ENCODE measurements at regions not wholly inside any gene's neighbourhood (a gene's known extent, or its start where the extent isn't known, plus 50 kb on each side); places are given as distances from the start of the nearest gene placed in this dataset.

DNA sequence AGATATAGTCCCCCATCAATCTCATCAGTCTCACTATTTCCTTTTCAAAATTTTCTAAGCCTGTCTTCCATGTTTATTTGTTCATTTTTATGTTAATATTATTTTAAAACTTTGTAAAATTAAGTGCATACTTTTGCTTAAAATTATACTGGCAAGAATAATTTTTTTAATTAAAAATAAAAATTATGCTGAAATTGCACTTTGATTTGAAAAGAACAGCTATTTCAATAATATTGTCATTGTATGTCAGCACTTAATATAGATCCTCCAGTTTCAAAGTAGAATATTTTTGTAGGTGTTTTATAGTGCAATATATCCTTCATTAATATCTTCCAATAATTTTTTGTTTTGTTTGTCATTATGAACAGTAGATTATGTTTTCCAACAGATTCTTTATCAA, 99.0 kb upstream of the MAGI2 start:
- H3K27ac ChIP-seq = no peak overlapping the region
- TF ChIP-seq, protein P1, sequence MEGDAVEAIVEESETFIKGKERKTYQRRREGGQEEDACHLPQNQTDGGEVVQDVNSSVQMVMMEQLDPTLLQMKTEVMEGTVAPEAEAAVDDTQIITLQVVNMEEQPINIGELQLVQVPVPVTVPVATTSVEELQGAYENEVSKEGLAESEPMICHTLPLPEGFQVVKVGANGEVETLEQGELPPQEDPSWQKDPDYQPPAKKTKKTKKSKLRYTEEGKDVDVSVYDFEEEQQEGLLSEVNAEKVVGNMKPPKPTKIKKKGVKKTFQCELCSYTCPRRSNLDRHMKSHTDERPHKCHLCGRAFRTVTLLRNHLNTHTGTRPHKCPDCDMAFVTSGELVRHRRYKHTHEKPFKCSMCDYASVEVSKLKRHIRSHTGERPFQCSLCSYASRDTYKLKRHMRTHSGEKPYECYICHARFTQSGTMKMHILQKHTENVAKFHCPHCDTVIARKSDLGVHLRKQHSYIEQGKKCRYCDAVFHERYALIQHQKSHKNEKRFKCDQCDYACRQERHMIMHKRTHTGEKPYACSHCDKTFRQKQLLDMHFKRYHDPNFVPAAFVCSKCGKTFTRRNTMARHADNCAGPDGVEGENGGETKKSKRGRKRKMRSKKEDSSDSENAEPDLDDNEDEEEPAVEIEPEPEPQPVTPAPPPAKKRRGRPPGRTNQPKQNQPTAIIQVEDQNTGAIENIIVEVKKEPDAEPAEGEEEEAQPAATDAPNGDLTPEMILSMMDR (conservative IDR thresholded peaks at IDR 0.05) = no peak

DNA sequence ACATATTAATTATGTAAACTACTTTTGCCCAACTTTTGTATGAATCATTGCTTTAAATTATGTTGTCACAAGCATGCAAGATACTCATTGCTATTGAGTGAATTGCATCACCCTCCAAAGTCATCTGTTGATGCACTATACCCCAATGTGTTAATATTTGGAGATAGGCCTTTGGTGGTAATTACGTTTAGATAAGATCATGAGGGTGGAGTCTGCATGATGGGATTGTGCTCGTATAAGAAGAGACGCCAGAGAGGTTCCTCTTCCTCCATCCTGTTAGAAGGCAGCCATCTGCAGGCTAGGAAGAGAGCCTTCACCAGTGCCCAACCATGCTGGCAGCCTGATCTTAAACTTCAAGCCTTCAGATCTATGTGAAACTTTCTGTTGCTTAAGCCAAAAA, 95.3 kb upstream of the MAGI2 start:
- H3K27ac ChIP-seq = no peak overlapping the region
- TF ChIP-seq, protein P1 (conservative IDR thresholded peaks at IDR 0.05) = no peak

DNA sequence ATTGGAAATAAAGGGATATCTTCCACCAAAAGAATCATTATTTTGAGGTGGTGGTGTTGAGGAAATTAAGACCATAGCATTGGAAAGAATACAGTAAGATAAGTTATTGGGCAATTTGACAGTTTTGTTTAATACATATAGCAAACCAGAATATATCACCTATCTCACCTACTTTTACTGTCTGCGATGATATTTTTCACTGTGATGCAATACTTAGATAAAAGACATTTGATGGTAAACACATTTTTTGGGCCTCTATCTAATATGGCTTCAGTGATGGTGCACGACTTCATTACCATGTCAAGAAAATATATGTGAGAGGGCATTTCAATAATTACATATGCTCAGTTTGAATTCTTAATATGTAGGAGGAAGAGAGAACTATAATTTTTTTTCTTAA, 93.7 kb upstream of the MAGI2 start:
- H3K27ac ChIP-seq = no peak overlapping the region
- TF ChIP-seq, protein P1 (conservative IDR thresholded peaks at IDR 0.05) = no peak

DNA sequence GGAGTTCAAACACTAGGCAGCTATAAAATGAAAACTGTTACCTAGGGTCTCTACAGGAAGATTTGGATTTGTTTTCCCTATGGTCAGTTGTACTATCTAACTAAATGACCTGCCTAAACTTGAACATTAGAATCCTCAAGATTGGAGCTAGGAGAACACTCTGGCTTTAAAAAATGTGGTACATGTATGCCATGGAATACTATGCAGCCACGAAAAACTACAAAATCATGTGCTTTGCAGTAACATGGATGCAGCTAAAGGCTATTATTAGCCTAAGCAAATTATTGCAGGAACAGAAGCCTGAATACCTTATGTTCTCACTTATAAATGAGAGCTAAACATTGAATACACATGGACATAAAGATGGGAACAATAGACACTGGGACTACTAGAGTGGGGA, 87.1 kb upstream of the MAGI2 start:
- TF ChIP-seq, protein P1 (conservative IDR thresholded peaks at IDR 0.05) = no peak
- no peak overlapping the region for H3K27ac ChIP-seq

DNA sequence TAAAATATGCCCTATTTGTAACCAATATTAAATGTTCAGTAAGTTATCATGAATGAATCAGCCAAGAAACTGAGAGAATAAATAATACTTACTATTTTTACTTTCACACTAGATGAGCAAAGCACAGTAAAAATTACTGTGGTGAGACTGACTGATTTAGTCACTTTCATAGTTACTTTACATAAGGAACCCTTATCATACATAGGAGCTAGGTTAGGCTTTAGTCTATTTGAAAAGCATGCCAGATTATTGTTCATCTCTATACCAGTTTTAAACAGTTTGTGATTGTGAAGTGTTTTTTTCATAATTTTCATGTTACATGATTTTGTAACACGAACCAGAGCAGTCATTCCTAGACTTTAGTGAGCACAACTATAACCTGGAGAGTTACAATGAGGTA, 80.7 kb upstream of the MAGI2 start:
- H3K27ac ChIP-seq = no peak overlapping the region
- TF ChIP-seq, protein P1 (conservative IDR thresholded peaks at IDR 0.05) = no peak

DNA sequence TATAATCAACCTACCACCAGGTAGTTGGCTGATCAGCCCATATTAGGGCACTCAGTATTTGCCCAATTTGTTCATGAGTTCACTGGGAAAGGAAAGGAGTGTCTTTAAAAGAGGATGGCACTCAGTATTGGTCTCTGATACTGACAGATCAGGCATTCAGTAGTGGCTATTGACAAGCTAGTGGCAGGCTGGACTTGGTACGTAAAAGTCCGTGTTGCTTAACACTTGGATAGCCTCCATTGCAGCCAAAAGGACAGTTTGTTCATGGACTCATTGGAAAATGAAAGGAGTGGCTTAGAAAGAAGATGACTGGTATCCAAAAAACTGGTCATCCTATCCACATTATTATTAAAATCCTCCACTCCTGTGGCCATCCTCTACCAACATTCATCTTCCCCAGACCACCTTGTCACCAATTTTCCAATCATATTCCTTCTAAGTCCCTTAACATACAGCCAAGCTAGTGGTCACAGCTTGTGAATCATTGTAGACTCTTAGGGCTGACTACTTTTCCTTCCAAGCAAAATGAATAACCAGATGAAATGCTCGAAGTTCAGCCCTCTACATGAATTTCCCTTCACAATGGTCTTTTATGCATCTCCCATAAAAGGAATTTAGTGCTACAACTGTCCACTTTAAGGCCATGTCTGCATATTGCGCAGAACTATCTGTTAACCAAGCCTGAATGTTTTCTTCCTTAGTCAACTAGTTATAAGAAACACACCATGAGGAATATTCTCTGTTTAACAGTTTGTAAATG, 78.6 kb upstream of the MAGI2 start:
- no peak overlapping the region for H3K27ac ChIP-seq
- TF ChIP-seq, protein P1 (conservative IDR thresholded peaks at IDR 0.05) = no peak

DNA sequence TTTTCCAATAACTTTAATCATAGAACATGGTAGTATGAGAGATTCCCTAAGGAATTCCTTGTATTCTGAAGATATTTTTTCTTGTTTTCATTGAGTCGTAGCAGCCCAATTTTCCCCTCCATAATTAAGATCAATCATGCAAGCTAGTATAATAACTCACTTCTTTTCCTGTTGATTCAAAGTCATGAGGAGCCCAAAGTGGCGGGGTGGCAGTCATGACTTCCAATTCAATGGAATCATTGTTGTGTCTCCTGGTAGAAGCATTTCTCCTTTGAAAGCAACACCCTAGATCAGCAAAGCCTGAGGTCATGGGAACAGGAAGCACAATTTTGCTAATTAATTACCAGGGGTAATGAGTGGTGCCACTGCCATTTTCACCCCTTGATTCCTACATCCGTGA, 77.6 kb upstream of the MAGI2 start:
- TF ChIP-seq, protein P1 (conservative IDR thresholded peaks at IDR 0.05) = no peak
- H3K27ac ChIP-seq = no peak overlapping the region
